ENCODE measurements at regions not wholly inside any gene's neighbourhood (a gene's known extent, or its start where the extent isn't known, plus 50 kb on each side); places are given as distances from the start of the nearest gene placed in this dataset.

GRCh38 chr12:111100003-111100402 is 179.6 kb upstream of the MYL2 start:
- no peak for DNase-seq (ENCODE audit: insufficient read length, low spot score, missing footprints)
- H3K79me2 ChIP-seq (ENCODE audit: insufficient read depth, low read length): no peaks in the 10 kb centered on the region
- H4K20me1 ChIP-seq (ENCODE audit: insufficient read depth, low read length): no peaks in the 10 kb centered on the region
- no peaks in the 10 kb centered on the region for H3K4me1 ChIP-seq (ENCODE audit: insufficient read depth, low read length)
- no peak overlapping the region for H3K4me2 ChIP-seq (ENCODE audit: insufficient read depth, low read length)
- H3K4me3 ChIP-seq (ENCODE audit: insufficient read depth, low read length): no peak overlapping the region
- H3K9me3 ChIP-seq (ENCODE audit: low read depth, low read length): no peaks in the 10 kb centered on the region
- no peak overlapping the region for H3K27ac ChIP-seq (ENCODE audit: low read depth, low read length)
- peaks cover 13% of the 10 kb centered on the region for H3K27me3 ChIP-seq (ENCODE audit: insufficient read depth, low read length)
- H3K36me3 ChIP-seq (ENCODE audit: insufficient read depth, low read length): no peaks in the 10 kb centered on the region
- H2AFZ ChIP-seq (ENCODE audit: low read length): no peak overlapping the region
- no peak for TF ChIP-seq CTCF (IDR thresholded peaks at IDR 0.05; ENCODE audit: extremely low read depth, low read depth, low read length)

- Histone ChIP-seq H3K9me3 (ENCODE audit: low read depth, low read length) (no peaks in the 10 kb centered on the region), H3K4me2 (ENCODE audit: insufficient read depth, low read length) (no peak overlapping the region), H3K27ac (ENCODE audit: low read depth, low read length) (no peak overlapping the region), H3K36me3 (ENCODE audit: insufficient read depth, low read length) (no peaks in the 10 kb centered on the region), H2AFZ (ENCODE audit: low read length) (no peak overlapping the region), H3K4me3 (ENCODE audit: insufficient read depth, low read length) (no peak overlapping the region), H4K20me1 (ENCODE audit: insufficient read depth, low read length) (no peaks in the 10 kb centered on the region), H3K79me2 (ENCODE audit: insufficient read depth, low read length) (no peaks in the 10 kb centered on the region), H3K4me1 (ENCODE audit: insufficient read depth, low read length) (no peaks in the 10 kb centered on the region), H3K27me3 (ENCODE audit: insufficient read depth, low read length) (peaks cover 13% of the 10 kb centered on the region)
- no peak for DNase-seq (ENCODE audit: insufficient read length, low spot score, missing footprints)
- TF ChIP-seq CTCF (IDR thresholded peaks at IDR 0.05; ENCODE audit: extremely low read depth, low read depth, low read length): no peak
Observed at GRCh38 chr12:111099186-111099585, 178.8 kb upstream of the MYL2 start.

- H3K79me2 ChIP-seq (ENCODE audit: insufficient read depth, low read length): no peaks in the 10 kb centered on the region
- peaks cover 14% of the 10 kb centered on the region for H3K27me3 ChIP-seq (ENCODE audit: insufficient read depth, low read length)
- no peaks in the 10 kb centered on the region for H3K9me3 ChIP-seq (ENCODE audit: low read depth, low read length)
- no peaks in the 10 kb centered on the region for H3K36me3 ChIP-seq (ENCODE audit: insufficient read depth, low read length)
- no peak for DNase-seq (ENCODE audit: insufficient read length, low spot score, missing footprints)
- H3K27ac ChIP-seq (ENCODE audit: low read depth, low read length): no peak overlapping the region
- H3K4me3 ChIP-seq (ENCODE audit: insufficient read depth, low read length): no peak overlapping the region
- H2AFZ ChIP-seq (ENCODE audit: low read length): no peak overlapping the region
- H4K20me1 ChIP-seq (ENCODE audit: insufficient read depth, low read length): no peaks in the 10 kb centered on the region
- H3K4me2 ChIP-seq (ENCODE audit: insufficient read depth, low read length): no peak overlapping the region
- H3K4me1 ChIP-seq (ENCODE audit: insufficient read depth, low read length): no peaks in the 10 kb centered on the region
- no peak for TF ChIP-seq CTCF (IDR thresholded peaks at IDR 0.05; ENCODE audit: extremely low read depth, low read depth, low read length)
Observed at GRCh38 chr12:111094157-111095010, 174.0 kb upstream of the MYL2 start.

GRCh38 chr12:111093428-111094142 is 173.2 kb upstream of the MYL2 start:
- Histone ChIP-seq H3K4me2 (ENCODE audit: insufficient read depth, low read length) (no peak overlapping the region), H3K4me1 (ENCODE audit: insufficient read depth, low read length) (no peaks in the 10 kb centered on the region), H3K36me3 (ENCODE audit: insufficient read depth, low read length) (no peaks in the 10 kb centered on the region), H3K9me3 (ENCODE audit: low read depth, low read length) (no peaks in the 10 kb centered on the region), H3K27me3 (ENCODE audit: insufficient read depth, low read length) (peaks cover 14% of the 10 kb centered on the region), H3K27ac (ENCODE audit: low read depth, low read length) (no peak overlapping the region), H3K4me3 (ENCODE audit: insufficient read depth, low read length) (no peak overlapping the region), H2AFZ (ENCODE audit: low read length) (no peak overlapping the region), H3K79me2 (ENCODE audit: insufficient read depth, low read length) (no peaks in the 10 kb centered on the region), H4K20me1 (ENCODE audit: insufficient read depth, low read length) (no peaks in the 10 kb centered on the region)
- TF ChIP-seq CTCF (IDR thresholded peaks at IDR 0.05; ENCODE audit: extremely low read depth, low read depth, low read length): no peak
- DNase-seq (ENCODE audit: insufficient read length, low spot score, missing footprints): no peak
